ENCODE measurements at regions not wholly inside any gene's neighbourhood (a gene's known extent, or its start where the extent isn't known, plus 50 kb on each side); places are given as distances from the start of the nearest gene placed in this dataset.

- H3K4me3 ChIP-seq (ENCODE audit: low read length): no peak overlapping the region
- no peak overlapping the region for H2AFZ ChIP-seq (ENCODE audit: low read length)
- H3K9ac ChIP-seq (ENCODE audit: low read length): no peak overlapping the region
- H3K9me2 ChIP-seq (replicated peaks; ENCODE audit: insufficient read depth, low read length): no peaks in the 10 kb centered on the region
- H3K4me1 ChIP-seq (ENCODE audit: low read length): no peaks in the 10 kb centered on the region
- H3K27ac ChIP-seq (ENCODE audit: low read length): no peak overlapping the region
- no peaks in the 10 kb centered on the region for H4K20me1 ChIP-seq (ENCODE audit: insufficient read depth, low read depth, low read length)
- H3K4me2 ChIP-seq (ENCODE audit: low read depth, low read length, poor library complexity, severe bottlenecking): no peak overlapping the region
- peaks cover 30% of the 10 kb centered on the region for H3K9me3 ChIP-seq (ENCODE audit: low read length)
- H3K36me3 ChIP-seq (ENCODE audit: insufficient read depth, low read length): no peaks in the 10 kb centered on the region
- DNase-seq: no peak
- H3K79me2 ChIP-seq (ENCODE audit: low read length): no peaks in the 10 kb centered on the region
- no peaks in the 10 kb centered on the region for H3K27me3 ChIP-seq (ENCODE audit: low read length)
Observed at GRCh38 chr6:93735099-93735498, 315.7 kb upstream of the EPHA7 start.

GRCh38 chr6:93731306-93731705, 311.9 kb upstream of the EPHA7 start:
- no peak for DNase-seq
- no peaks in the 10 kb centered on the region for H3K4me1 ChIP-seq (ENCODE audit: low read length)
- no peaks in the 10 kb centered on the region for H3K9me2 ChIP-seq (replicated peaks; ENCODE audit: insufficient read depth, low read length)
- no peak overlapping the region for H3K4me3 ChIP-seq (ENCODE audit: low read length)
- H3K9ac ChIP-seq (ENCODE audit: low read length): no peak overlapping the region
- H3K4me2 ChIP-seq (ENCODE audit: low read depth, low read length, poor library complexity, severe bottlenecking): no peak overlapping the region
- no peaks in the 10 kb centered on the region for H3K36me3 ChIP-seq (ENCODE audit: insufficient read depth, low read length)
- H3K27ac ChIP-seq (ENCODE audit: low read length): no peak overlapping the region
- no peaks in the 10 kb centered on the region for H4K20me1 ChIP-seq (ENCODE audit: insufficient read depth, low read depth, low read length)
- no peak overlapping the region for H2AFZ ChIP-seq (ENCODE audit: low read length)
- H3K9me3 ChIP-seq (ENCODE audit: low read length): peaks cover 19% of the 10 kb centered on the region
- H3K27me3 ChIP-seq (ENCODE audit: low read length): no peaks in the 10 kb centered on the region
- no peaks in the 10 kb centered on the region for H3K79me2 ChIP-seq (ENCODE audit: low read length)

GRCh38 chr6:93728150-93728549, 308.8 kb upstream of the EPHA7 start:
- Histone ChIP-seq H3K36me3 (ENCODE audit: insufficient read depth, low read length) (no peaks in the 10 kb centered on the region), H3K27ac (ENCODE audit: low read length) (no peak overlapping the region), H3K79me2 (ENCODE audit: low read length) (no peaks in the 10 kb centered on the region), H3K9me3 (ENCODE audit: low read length) (peaks cover 20% of the 10 kb centered on the region), H3K4me1 (ENCODE audit: low read length) (no peaks in the 10 kb centered on the region), H4K20me1 (ENCODE audit: insufficient read depth, low read depth, low read length) (no peaks in the 10 kb centered on the region), H3K9me2 (replicated peaks; ENCODE audit: insufficient read depth, low read length) (no peaks in the 10 kb centered on the region), H2AFZ (ENCODE audit: low read length) (no peak overlapping the region), H3K27me3 (ENCODE audit: low read length) (no peaks in the 10 kb centered on the region), H3K4me3 (ENCODE audit: low read length) (no peak overlapping the region), H3K4me2 (ENCODE audit: low read depth, low read length, poor library complexity, severe bottlenecking) (no peak overlapping the region), H3K9ac (ENCODE audit: low read length) (no peak overlapping the region)
- no peak for DNase-seq

- no peaks in the 10 kb centered on the region for H4K20me1 ChIP-seq (ENCODE audit: insufficient read depth, low read depth, low read length)
- H3K9ac ChIP-seq (ENCODE audit: low read length): no peak overlapping the region
- no peak overlapping the region for H3K27ac ChIP-seq (ENCODE audit: low read length)
- no peaks in the 10 kb centered on the region for H3K9me2 ChIP-seq (replicated peaks; ENCODE audit: insufficient read depth, low read length)
- no peak overlapping the region for H3K4me2 ChIP-seq (ENCODE audit: low read depth, low read length, poor library complexity, severe bottlenecking)
- H3K27me3 ChIP-seq (ENCODE audit: low read length): no peaks in the 10 kb centered on the region
- DNase-seq: no peak
- no peaks in the 10 kb centered on the region for H3K4me1 ChIP-seq (ENCODE audit: low read length)
- H3K36me3 ChIP-seq (ENCODE audit: insufficient read depth, low read length): no peaks in the 10 kb centered on the region
- H3K4me3 ChIP-seq (ENCODE audit: low read length): no peak overlapping the region
- no peak overlapping the region for H2AFZ ChIP-seq (ENCODE audit: low read length)
- H3K79me2 ChIP-seq (ENCODE audit: low read length): no peaks in the 10 kb centered on the region
- peaks cover 22% of the 10 kb centered on the region for H3K9me3 ChIP-seq (ENCODE audit: low read length)
Observed at GRCh38 chr6:93727447-93727846, 308.1 kb upstream of the EPHA7 start.

- H3K79me2 ChIP-seq (ENCODE audit: low read length): no peaks in the 10 kb centered on the region
- H3K27ac ChIP-seq (ENCODE audit: low read length): no peak overlapping the region
- no peak overlapping the region for H3K4me3 ChIP-seq (ENCODE audit: low read length)
- no peak overlapping the region for H2AFZ ChIP-seq (ENCODE audit: low read length)
- DNase-seq: no peak
- no peaks in the 10 kb centered on the region for H3K36me3 ChIP-seq (ENCODE audit: insufficient read depth, low read length)
- H3K4me1 ChIP-seq (ENCODE audit: low read length): no peaks in the 10 kb centered on the region
- H3K4me2 ChIP-seq (ENCODE audit: low read depth, low read length, poor library complexity, severe bottlenecking): no peak overlapping the region
- no peaks in the 10 kb centered on the region for H3K27me3 ChIP-seq (ENCODE audit: low read length)
- H4K20me1 ChIP-seq (ENCODE audit: insufficient read depth, low read depth, low read length): no peaks in the 10 kb centered on the region
- H3K9me3 ChIP-seq (ENCODE audit: low read length): peaks cover 42% of the 10 kb centered on the region
- H3K9me2 ChIP-seq (replicated peaks; ENCODE audit: insufficient read depth, low read length): no peaks in the 10 kb centered on the region
- no peak overlapping the region for H3K9ac ChIP-seq (ENCODE audit: low read length)
Observed at GRCh38 chr6:93721386-93722048, 302.2 kb upstream of the EPHA7 start.

- no peak overlapping the region for H2AFZ ChIP-seq (ENCODE audit: low read length)
Observed at GRCh38 chr6:93713974-93714373, 294.6 kb upstream of the EPHA7 start.

GRCh38 chr6:93703431-93703830, 284.1 kb upstream of the EPHA7 start:
- no peaks in the 10 kb centered on the region for H3K36me3 ChIP-seq (ENCODE audit: insufficient read depth, low read length)
- no peak overlapping the region for H2AFZ ChIP-seq (ENCODE audit: low read length)
- no peaks in the 10 kb centered on the region for H3K4me1 ChIP-seq (ENCODE audit: low read length)
- no peak for DNase-seq
- H3K9me3 ChIP-seq (ENCODE audit: low read length): peaks cover 14% of the 10 kb centered on the region
- no peak overlapping the region for H3K4me3 ChIP-seq (ENCODE audit: low read length)
- H4K20me1 ChIP-seq (ENCODE audit: insufficient read depth, low read depth, low read length): no peaks in the 10 kb centered on the region
- no peak overlapping the region for H3K4me2 ChIP-seq (ENCODE audit: low read depth, low read length, poor library complexity, severe bottlenecking)
- H3K79me2 ChIP-seq (ENCODE audit: low read length): no peaks in the 10 kb centered on the region
- no peaks in the 10 kb centered on the region for H3K27me3 ChIP-seq (ENCODE audit: low read length)
- no peaks in the 10 kb centered on the region for H3K9me2 ChIP-seq (replicated peaks; ENCODE audit: insufficient read depth, low read length)
- H3K9ac ChIP-seq (ENCODE audit: low read length): no peak overlapping the region
- no peak overlapping the region for H3K27ac ChIP-seq (ENCODE audit: low read length)

More at GRCh38 chr6:93713974-93714373, 294.6 kb upstream of the EPHA7 start:
- H3K27me3 ChIP-seq (ENCODE audit: low read length): no peaks in the 10 kb centered on the region
- no peaks in the 10 kb centered on the region for H4K20me1 ChIP-seq (ENCODE audit: insufficient read depth, low read depth, low read length)
- H3K9ac ChIP-seq (ENCODE audit: low read length): no peak overlapping the region
- H3K9me2 ChIP-seq (replicated peaks; ENCODE audit: insufficient read depth, low read length): no peaks in the 10 kb centered on the region
- DNase-seq: no peak
- no peak overlapping the region for H3K4me3 ChIP-seq (ENCODE audit: low read length)
- H3K9me3 ChIP-seq (ENCODE audit: low read length): peaks cover 37% of the 10 kb centered on the region
- H3K79me2 ChIP-seq (ENCODE audit: low read length): no peaks in the 10 kb centered on the region
- H3K27ac ChIP-seq (ENCODE audit: low read length): no peak overlapping the region
- no peaks in the 10 kb centered on the region for H3K4me1 ChIP-seq (ENCODE audit: low read length)
- H3K4me2 ChIP-seq (ENCODE audit: low read depth, low read length, poor library complexity, severe bottlenecking): no peak overlapping the region
- no peaks in the 10 kb centered on the region for H3K36me3 ChIP-seq (ENCODE audit: insufficient read depth, low read length)

GRCh38 chr6:93701526-93701925, 282.2 kb upstream of the EPHA7 start:
- no peaks in the 10 kb centered on the region for H3K36me3 ChIP-seq (ENCODE audit: insufficient read depth, low read length)

More at GRCh38 chr6:93701526-93701925, 282.2 kb upstream of the EPHA7 start:
- Histone ChIP-seq H3K9ac (ENCODE audit: low read length) (no peak overlapping the region), H3K4me2 (ENCODE audit: low read depth, low read length, poor library complexity, severe bottlenecking) (no peak overlapping the region), H3K4me3 (ENCODE audit: low read length) (no peak overlapping the region), H3K9me2 (replicated peaks; ENCODE audit: insufficient read depth, low read length) (no peaks in the 10 kb centered on the region), H3K9me3 (ENCODE audit: low read length) (peaks cover 17% of the 10 kb centered on the region), H4K20me1 (ENCODE audit: insufficient read depth, low read depth, low read length) (no peaks in the 10 kb centered on the region), H3K79me2 (ENCODE audit: low read length) (no peaks in the 10 kb centered on the region), H3K27ac (ENCODE audit: low read length) (no peak overlapping the region), H3K27me3 (ENCODE audit: low read length) (no peaks in the 10 kb centered on the region), H3K4me1 (ENCODE audit: low read length) (no peaks in the 10 kb centered on the region), H2AFZ (ENCODE audit: low read length) (no peak overlapping the region)
- DNase-seq: no peak

Data from Karpas-422 (cell line).